SK-N-SH treated with all-trans-retinoic acid at 6 μM for 48 hours (cell line): ENCODE measurements at regions not wholly inside any gene's neighbourhood (a gene's known extent, or its start where the extent isn't known, plus 50 kb on each side); places are given as distances from the start of the nearest gene placed in this dataset.

Experiments
- CSDC2 ChIP-seq: fragments of 250-450 bp; sonication (Bioruptor Pico); IDR thresholded peaks from 2 replicates; pipeline ENCODE4 v1.5.0; 2020; ENCODE audit warnings: mild to moderate bottlenecking, moderate library complexity
- OSR1 ChIP-seq: fragments of 250-450 bp; sonication (Bioruptor Pico); IDR thresholded peaks from 2 replicates; pipeline ENCODE4 v1.8.0; 2022; ENCODE audit warnings: moderate library complexity, mild to moderate bottlenecking, inconsistent platforms
- RARB ChIP-seq: fragments of 250-450 bp; sonication (Bioruptor Pico); IDR thresholded peaks from 2 replicates; pipeline ENCODE4 v1.8.0; 2021; ENCODE audit warnings: mild to moderate bottlenecking, moderate library complexity
- ZC3H10 ChIP-seq: fragments of 250-450 bp; sonication (Bioruptor Pico); IDR thresholded peaks from 2 replicates; pipeline ENCODE4 v1.5.1; 2021; ENCODE audit warnings: mild to moderate bottlenecking, moderate library complexity
- ZFP3 ChIP-seq: fragments of 250-450 bp; sonication (Bioruptor Pico); IDR thresholded peaks from 2 replicates; pipeline ENCODE4 v1.5.0; 2020; ENCODE audit warnings: mild to moderate bottlenecking, moderate library complexity
- ZFP30 ChIP-seq: fragments of 450-650 bp; formaldehyde crosslinking; IDR thresholded peaks from 2 replicates; pipeline ENCODE4 v1.5.0; 2022; ENCODE audit warnings: mild to moderate bottlenecking, moderate library complexity
- TF ChIP-seq, protein P1 (sequence below): fragments of 250-450 bp; sonication (Bioruptor Pico); IDR thresholded peaks from 2 replicates; pipeline ENCODE4 v1.8.0; 2020; ENCODE audit warnings: mild to moderate bottlenecking, moderate library complexity, borderline replicate concordance
- TF ChIP-seq, protein P2 (sequence below): fragments of 250-450 bp; sonication (Bioruptor Pico); IDR thresholded peaks from 2 replicates; pipeline ENCODE4 v1.5.1; 2020; ENCODE audit warnings: low read depth, mild to moderate bottlenecking, moderate library complexity

DNA sequence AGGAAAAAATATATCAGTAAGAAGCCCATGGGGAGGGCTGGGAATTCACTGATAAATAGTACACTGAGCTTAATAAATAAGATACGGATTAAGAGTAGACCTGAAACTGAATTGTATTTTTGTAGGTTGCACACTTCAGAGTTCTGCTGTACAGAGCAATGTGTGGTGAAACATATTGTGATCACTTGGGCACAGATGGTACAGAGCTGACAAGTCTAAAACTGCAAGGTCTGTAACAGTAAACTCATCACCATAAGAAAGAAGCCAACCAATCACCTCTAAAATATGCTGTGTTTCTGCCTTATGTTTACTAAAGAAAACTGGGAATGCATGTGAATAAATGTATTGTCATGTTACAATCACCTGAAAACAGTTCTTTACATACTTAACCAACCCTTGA is 360.7 kb downstream of the MRPL39 start:
- TF ChIP-seq, protein P1, sequence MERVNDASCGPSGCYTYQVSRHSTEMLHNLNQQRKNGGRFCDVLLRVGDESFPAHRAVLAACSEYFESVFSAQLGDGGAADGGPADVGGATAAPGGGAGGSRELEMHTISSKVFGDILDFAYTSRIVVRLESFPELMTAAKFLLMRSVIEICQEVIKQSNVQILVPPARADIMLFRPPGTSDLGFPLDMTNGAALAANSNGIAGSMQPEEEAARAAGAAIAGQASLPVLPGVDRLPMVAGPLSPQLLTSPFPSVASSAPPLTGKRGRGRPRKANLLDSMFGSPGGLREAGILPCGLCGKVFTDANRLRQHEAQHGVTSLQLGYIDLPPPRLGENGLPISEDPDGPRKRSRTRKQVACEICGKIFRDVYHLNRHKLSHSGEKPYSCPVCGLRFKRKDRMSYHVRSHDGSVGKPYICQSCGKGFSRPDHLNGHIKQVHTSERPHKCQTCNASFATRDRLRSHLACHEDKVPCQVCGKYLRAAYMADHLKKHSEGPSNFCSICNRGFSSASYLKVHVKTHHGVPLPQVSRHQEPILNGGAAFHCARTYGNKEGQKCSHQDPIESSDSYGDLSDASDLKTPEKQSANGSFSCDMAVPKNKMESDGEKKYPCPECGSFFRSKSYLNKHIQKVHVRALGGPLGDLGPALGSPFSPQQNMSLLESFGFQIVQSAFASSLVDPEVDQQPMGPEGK (CRISPR knock-in tag): no peak
- TF ChIP-seq OSR1 (CRISPR knock-in tag): no peak
- TF ChIP-seq ZFP30 (CRISPR knock-in tag): no peak
- TF ChIP-seq, protein P2, sequence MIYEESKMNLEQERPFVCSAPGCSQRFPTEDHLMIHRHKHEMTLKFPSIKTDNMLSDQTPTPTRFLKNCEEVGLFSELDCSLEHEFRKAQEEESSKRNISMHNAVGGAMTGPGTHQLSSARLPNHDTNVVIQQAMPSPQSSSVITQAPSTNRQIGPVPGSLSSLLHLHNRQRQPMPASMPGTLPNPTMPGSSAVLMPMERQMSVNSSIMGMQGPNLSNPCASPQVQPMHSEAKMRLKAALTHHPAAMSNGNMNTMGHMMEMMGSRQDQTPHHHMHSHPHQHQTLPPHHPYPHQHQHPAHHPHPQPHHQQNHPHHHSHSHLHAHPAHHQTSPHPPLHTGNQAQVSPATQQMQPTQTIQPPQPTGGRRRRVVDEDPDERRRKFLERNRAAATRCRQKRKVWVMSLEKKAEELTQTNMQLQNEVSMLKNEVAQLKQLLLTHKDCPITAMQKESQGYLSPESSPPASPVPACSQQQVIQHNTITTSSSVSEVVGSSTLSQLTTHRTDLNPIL (CRISPR knock-in tag): no peak
- no peak for TF ChIP-seq ZFP3
- no peak for TF ChIP-seq CSDC2 (CRISPR knock-in tag)
- TF ChIP-seq ZC3H10 (CRISPR knock-in tag): no peak
- TF ChIP-seq RARB (CRISPR knock-in tag): no peak
